ENCODE measurements at regions not wholly inside any gene's neighbourhood (a gene's known extent, or its start where the extent isn't known, plus 50 kb on each side); places are given as distances from the start of the nearest gene placed in this dataset.

DNA sequence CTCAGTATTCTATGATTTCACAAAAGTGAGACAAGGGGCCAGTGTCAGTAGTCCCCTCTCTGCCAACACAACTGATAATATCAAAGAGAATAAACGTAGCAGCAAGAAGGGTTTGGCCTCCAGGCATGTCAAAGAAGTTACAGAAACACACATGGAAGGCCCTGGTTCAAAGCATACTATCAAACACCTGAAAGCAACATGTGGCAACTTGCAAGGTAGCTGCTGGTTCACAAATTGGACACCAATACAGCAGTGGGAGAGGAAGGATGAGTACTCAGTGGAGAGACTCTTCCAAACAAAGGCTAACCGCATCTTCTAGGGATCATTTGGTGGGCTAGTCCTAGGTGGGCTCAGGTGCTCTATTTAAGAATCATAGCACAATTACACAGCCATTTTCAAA is 74.9 kb upstream of the MAOA start:
- TF ChIP-seq POLR2AphosphoS5 (IDR thresholded peaks at IDR 0.05; ENCODE audit: low read depth, low read length), result no peak
- TF ChIP-seq POLR2A (IDR thresholded peaks at IDR 0.05; ENCODE audit: low read depth, low read length), result no peak
